HCT116 (cell line): ENCODE measurements at regions not wholly inside any gene's neighbourhood (a gene's known extent, or its start where the extent isn't known, plus 50 kb on each side); places are given as distances from the start of the nearest gene placed in this dataset.

ENCODE experiments used
- ATAC-seq: fragments of 200-7000 bp; cut with Tn5 transposase; 2 replicates; pipeline ENCODE4 v1.9.1; 2020; ENCODE audit warnings: mild to moderate bottlenecking, moderate library complexity
- BruUV-seq: library from RNA; stranded (reverse); fragments of 400-500 nt; replicated peaks from 2 replicates; lab custom pipeline; 2021; lab: Mats Ljungman, UMichigan
- CTCF ChIA-PET: fragments of 300-600 bp; sonication (Branson Sonifier 250); formaldehyde crosslinking; loops from one replicate; lab custom pipeline; 2021; ENCODE audit warnings: antibody characterized with exemption; lab: Charles Lee
- POLR2A ChIA-PET: fragments of 300-600, 350-600 bp; sonication (Branson Sonifier 250); formaldehyde crosslinking; loops from one replicate; lab custom pipeline; 2021; ENCODE audit warnings: antibody characterized with exemption; lab: Charles Lee
- RAD21 ChIA-PET, 2 experiments: fragments of 300-600 bp; sonication (Branson Sonifier 250); formaldehyde crosslinking; loops; one replicate each; lab custom pipeline; 2023; ENCODE audit warnings: low total read pairs in 2 of 2; ENCODE audit not compliant: uncharacterized antibody in 2 of 2, unreplicated experiment in 2 of 2, low non-redundant PET in 1 of 2; lab: Charles Lee
- DNase-seq: peaks from one replicate; pipeline ENCODE4 v3.0.0-alpha.2; 2010; ENCODE audit warnings: low read depth, low spot score
- H2AFZ ChIP-seq: fragments of 200-600 bp; shearing (Covaris generic), sonication (generic); 2 replicates; pipeline ENCODE4 v1.6.1; 2017; ENCODE audit warnings: low read depth, mixed run types, mixed read lengths, antibody characterized with exemption, low read length; ENCODE audit not compliant: poor library complexity, severe bottlenecking
- H3K27ac ChIP-seq: 2 replicates; pipeline ENCODE4 v1.5.1; 2012; ENCODE audit warnings: low read depth, low read length
- H3K27me3 ChIP-seq: fragments of 200-600 bp; sonication (generic); 2 replicates; pipeline ENCODE4 v1.6.1; 2016; ENCODE audit warnings: mixed run types, low read length, mixed read lengths; ENCODE audit not compliant: insufficient read depth
- H3K36me3 ChIP-seq, 2 experiments: fragments of 200-500 bp in 1 of 2; fragments of 200-600 bp in 1 of 2; sonication (Bioruptor generic) in 1 of 2; sonication (generic) in 1 of 2; 2 replicates each; pipeline versions ENCODE4 v1.5.1 to v1.6.1; 2014 to 2016; ENCODE audit warnings: low read length in 2 of 2, inconsistent platforms in 1 of 2, mixed read lengths in 1 of 2, mixed run types in 1 of 2; ENCODE audit not compliant: insufficient read depth in 2 of 2, control insufficient read depth in 1 of 2
- H3K4me1 ChIP-seq, 2 experiments: fragments of 200-600 bp in 1 of 2; sonication (generic) in 1 of 2; 2 replicates each; pipeline versions ENCODE4 v1.5.1 to v1.6.1; 2012 to 2017; ENCODE audit warnings: low read length in 2 of 2, inconsistent platforms in 1 of 2, mild to moderate bottlenecking in 1 of 2, mixed read lengths in 1 of 2, mixed run types in 1 of 2, moderate library complexity in 1 of 2; ENCODE audit not compliant: insufficient read depth in 2 of 2, control insufficient read depth in 1 of 2
- H3K4me2 ChIP-seq: fragments of 200-600 bp; sonication (generic); 2 replicates; pipeline ENCODE4 v1.6.1; 2017; ENCODE audit warnings: mixed run types, low read length, mixed read lengths
- H3K4me3 ChIP-seq, 2 experiments: fragments of 200-600 bp in 1 of 2; sonication (generic) in 1 of 2; replicated peaks in 1 of 2; 2 replicates each; pipeline ENCODE4 v1.5.1; 2011 to 2016; ENCODE audit warnings: low read length in 2 of 2, control low read depth in 1 of 2, low read depth in 1 of 2, mild to moderate bottlenecking in 1 of 2, mixed read lengths in 1 of 2, mixed run types in 1 of 2
- H3K79me2 ChIP-seq: fragments of 200-600 bp; sonication (generic); 2 replicates; pipeline ENCODE4 v1.6.1; 2017; ENCODE audit warnings: mild to moderate bottlenecking, mixed run types, low read length, moderate library complexity, mixed read lengths; ENCODE audit not compliant: insufficient read depth
- H3K9ac ChIP-seq: fragments of 200-600 bp; sonication (generic); 2 replicates; pipeline ENCODE4 v1.6.1; 2016; ENCODE audit warnings: low read length, mixed read lengths
- H3K9me2 ChIP-seq: fragments of 200-600 bp; sonication (generic), shearing (Covaris generic); 2 replicates; pipeline ENCODE4 v1.6.1; 2017; ENCODE audit warnings: mixed run types, mild to moderate bottlenecking, moderate library complexity; ENCODE audit not compliant: insufficient read depth
- H3K9me3 ChIP-seq, 2 experiments: fragments of 200-500 bp in 1 of 2; fragments of 200-600 bp in 1 of 2; sonication (Bioruptor generic) in 1 of 2; sonication (generic) in 1 of 2; 2 replicates each; pipeline ENCODE4 v1.6.1; 2014 to 2017; ENCODE audit warnings: low read length in 2 of 2, mixed read lengths in 2 of 2, inconsistent platforms in 1 of 2, low read depth in 1 of 2, mild to moderate bottlenecking in 1 of 2, mixed run types in 1 of 2, moderate library complexity in 1 of 2; ENCODE audit not compliant: control insufficient read depth in 1 of 2, insufficient read depth in 1 of 2
- H4K20me1 ChIP-seq: fragments of 200-600 bp; sonication (generic), shearing (Covaris generic); 2 replicates; pipeline ENCODE4 v1.6.1; 2017; ENCODE audit warnings: mixed run types, mild to moderate bottlenecking, moderate library complexity; ENCODE audit not compliant: insufficient read depth
- EZH2phosphoT487 ChIP-seq: fragments of 200-600 bp; IDR thresholded peaks from 2 replicates; pipeline ENCODE4 v1.6.1; 2018; ENCODE audit warnings: antibody characterized with exemption, borderline replicate concordance
- POLR2AphosphoS5 ChIP-seq: IDR thresholded peaks from 2 replicates; pipeline ENCODE4 v1.6.1; 2011; ENCODE audit warnings: mild to moderate bottlenecking, low read depth, low read length, moderate library complexity
- SRF ChIP-seq: IDR thresholded peaks from 2 replicates; pipeline ENCODE4 v1.6.1; 2012; ENCODE audit warnings: low read depth
- YY1 ChIP-seq: IDR thresholded peaks from 2 replicates; pipeline ENCODE4 v1.6.1; 2011; ENCODE audit warnings: low read length, low read depth, moderate library complexity, mild to moderate bottlenecking; ENCODE audit not compliant: insufficient replicate concordance; ENCODE audit errors: extremely low read depth
- ZFX ChIP-seq: fragments of 450-650 bp; IDR thresholded peaks from 2 replicates; pipeline ENCODE4 v1.6.1; 2017
- intact Hi-C: fragments of 100-400 bp; cut with micrococcal nuclease; formaldehyde crosslinking; loops from 2 replicates; pipeline ENCODE4 v1.10.0; 2022
- TF ChIP-seq, protein P1 (sequence below): IDR thresholded peaks from 2 replicates; pipeline ENCODE4 v1.6.1; 2011; ENCODE audit warnings: mild to moderate bottlenecking, low read length, moderate library complexity; ENCODE audit not compliant: insufficient replicate concordance; ENCODE audit errors: extremely low read depth
- TF ChIP-seq, protein P2 (sequence below): IDR thresholded peaks from 2 replicates; pipeline ENCODE4 v1.6.1; 2012

DNA sequence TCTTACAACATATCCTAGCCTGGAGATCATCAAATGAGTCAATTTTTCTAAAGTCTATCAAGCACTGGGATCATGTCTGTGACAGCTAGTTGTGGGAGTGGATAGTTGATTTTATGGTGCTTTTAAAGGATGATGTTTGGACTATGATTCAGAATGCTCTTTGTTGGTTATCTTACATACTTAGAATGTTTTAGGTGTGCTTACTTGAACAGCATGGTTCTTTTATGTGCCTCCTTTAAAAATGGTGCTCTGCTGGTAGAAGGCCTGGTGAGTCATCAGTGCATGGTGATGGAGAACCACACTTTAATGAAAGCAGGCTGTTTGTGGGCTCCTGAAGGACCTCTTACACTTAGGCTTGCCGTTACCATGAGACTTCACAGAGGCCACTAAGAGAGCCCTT, 682.7 kb upstream of the FANCL start:
- intact Hi-C loops, result no loop called here
- Histone ChIP-seq H3K4me2 (no peak overlapping the region), H3K79me2 (no peaks in the 10 kb centered on the region), H4K20me1 (no peaks in the 10 kb centered on the region), H3K36me3 (no peaks in the 10 kb centered on the region), H3K4me3 (no peak overlapping the region), H3K9me3 (no peaks in the 10 kb centered on the region), H3K9me2 (no peaks in the 10 kb centered on the region), H3K27me3 (no peaks in the 10 kb centered on the region), H3K27ac (no peak overlapping the region), H3K9ac (no peak overlapping the region), H3K4me1 (no peaks in the 10 kb centered on the region), H2AFZ (no peak overlapping the region)
- TF ChIP-seq SRF, result no peak
- TF ChIP-seq POLR2AphosphoS5, result no peak
- TF ChIP-seq EZH2phosphoT487, result no peak
- TF ChIP-seq ZFX, result no peak
- no TSS peak for BruUV-seq
- ATAC-seq, result no peak
- ChIA-PET RAD21 (no interaction called here), CTCF (no interaction called here), POLR2A (no interaction called here)
- DNase-seq, result no peak

DNA sequence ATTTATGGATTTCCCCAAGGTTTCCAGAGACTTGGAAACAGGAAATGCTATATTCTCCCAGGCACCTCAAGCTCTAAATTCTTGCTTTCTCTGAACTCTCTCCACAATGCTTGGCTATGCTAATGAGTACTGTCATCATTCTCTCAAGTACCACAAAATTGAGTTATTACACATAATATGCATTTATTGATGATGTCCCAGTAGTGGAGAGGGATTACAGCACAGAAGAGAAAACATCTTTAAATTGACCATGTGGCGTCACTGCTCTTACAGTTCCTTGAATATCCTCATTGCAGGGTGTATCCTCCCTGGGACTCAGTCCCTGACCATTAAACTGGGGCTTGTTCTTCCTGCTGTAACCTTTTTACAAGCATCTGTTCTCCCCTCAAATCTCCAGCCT, 681.1 kb upstream of the FANCL start:
- Histone ChIP-seq H3K9me2 (no peaks in the 10 kb centered on the region), H3K36me3 (no peaks in the 10 kb centered on the region), H4K20me1 (no peaks in the 10 kb centered on the region), H3K27me3 (no peaks in the 10 kb centered on the region), H3K79me2 (no peaks in the 10 kb centered on the region), H3K27ac (no peak overlapping the region), H3K4me1 (no peaks in the 10 kb centered on the region), H3K9me3 (no peaks in the 10 kb centered on the region), H3K9ac (no peak overlapping the region), H3K4me2 (no peak overlapping the region), H3K4me3 (no peak overlapping the region), H2AFZ (no peak overlapping the region)
- TF ChIP-seq, protein P1, sequence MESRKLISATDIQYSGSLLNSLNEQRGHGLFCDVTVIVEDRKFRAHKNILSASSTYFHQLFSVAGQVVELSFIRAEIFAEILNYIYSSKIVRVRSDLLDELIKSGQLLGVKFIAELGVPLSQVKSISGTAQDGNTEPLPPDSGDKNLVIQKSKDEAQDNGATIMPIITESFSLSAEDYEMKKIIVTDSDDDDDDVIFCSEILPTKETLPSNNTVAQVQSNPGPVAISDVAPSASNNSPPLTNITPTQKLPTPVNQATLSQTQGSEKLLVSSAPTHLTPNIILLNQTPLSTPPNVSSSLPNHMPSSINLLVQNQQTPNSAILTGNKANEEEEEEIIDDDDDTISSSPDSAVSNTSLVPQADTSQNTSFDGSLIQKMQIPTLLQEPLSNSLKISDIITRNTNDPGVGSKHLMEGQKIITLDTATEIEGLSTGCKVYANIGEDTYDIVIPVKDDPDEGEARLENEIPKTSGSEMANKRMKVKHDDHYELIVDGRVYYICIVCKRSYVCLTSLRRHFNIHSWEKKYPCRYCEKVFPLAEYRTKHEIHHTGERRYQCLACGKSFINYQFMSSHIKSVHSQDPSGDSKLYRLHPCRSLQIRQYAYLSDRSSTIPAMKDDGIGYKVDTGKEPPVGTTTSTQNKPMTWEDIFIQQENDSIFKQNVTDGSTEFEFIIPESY, result no peak
- TF ChIP-seq YY1, result no peak
- TF ChIP-seq, protein P2, sequence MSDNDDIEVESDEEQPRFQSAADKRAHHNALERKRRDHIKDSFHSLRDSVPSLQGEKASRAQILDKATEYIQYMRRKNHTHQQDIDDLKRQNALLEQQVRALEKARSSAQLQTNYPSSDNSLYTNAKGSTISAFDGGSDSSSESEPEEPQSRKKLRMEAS, result no peak
- BruUV-seq, result no TSS peak
- intact Hi-C loops, result no loop called here
- CTCF ChIA-PET, result no interaction called here
- ATAC-seq (no peak), DNase-seq (no peak)
- POLR2A ChIA-PET, result no interaction called here
- RAD21 ChIA-PET, result no interaction called here
